ENCODE measurements at regions not wholly inside any gene's neighbourhood (a gene's known extent, or its start where the extent isn't known, plus 50 kb on each side); places are given as distances from the start of the nearest gene placed in this dataset.

DNA sequence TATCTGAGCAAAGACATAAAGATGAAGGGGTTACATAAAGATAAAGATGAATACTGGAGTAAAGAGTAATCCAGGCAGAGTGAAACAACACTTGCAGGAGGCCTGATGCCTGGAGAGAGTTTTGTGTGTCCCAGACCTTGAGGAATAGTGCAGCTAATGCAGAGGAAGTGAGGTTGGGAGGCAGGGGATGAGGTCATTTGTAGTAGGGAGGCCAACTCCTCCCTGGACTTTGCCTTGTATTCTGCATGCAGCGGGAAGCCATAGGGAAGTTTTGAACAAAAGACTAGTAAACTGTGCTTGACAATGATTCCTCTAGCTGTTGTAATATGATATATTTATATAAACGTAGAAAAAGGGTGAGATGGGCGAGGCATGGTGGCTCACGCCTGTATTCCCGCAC is 356.6 kb downstream of the KCNJ2 start:
- no peaks in the 10 kb centered on the region for H3F3A ChIP-seq (ENCODE audit: low read length, unreplicated experiment)
- no peaks in the 10 kb centered on the region for H3K9me2 ChIP-seq (replicated peaks; ENCODE audit: low read length)
- TF ChIP-seq, protein P1, sequence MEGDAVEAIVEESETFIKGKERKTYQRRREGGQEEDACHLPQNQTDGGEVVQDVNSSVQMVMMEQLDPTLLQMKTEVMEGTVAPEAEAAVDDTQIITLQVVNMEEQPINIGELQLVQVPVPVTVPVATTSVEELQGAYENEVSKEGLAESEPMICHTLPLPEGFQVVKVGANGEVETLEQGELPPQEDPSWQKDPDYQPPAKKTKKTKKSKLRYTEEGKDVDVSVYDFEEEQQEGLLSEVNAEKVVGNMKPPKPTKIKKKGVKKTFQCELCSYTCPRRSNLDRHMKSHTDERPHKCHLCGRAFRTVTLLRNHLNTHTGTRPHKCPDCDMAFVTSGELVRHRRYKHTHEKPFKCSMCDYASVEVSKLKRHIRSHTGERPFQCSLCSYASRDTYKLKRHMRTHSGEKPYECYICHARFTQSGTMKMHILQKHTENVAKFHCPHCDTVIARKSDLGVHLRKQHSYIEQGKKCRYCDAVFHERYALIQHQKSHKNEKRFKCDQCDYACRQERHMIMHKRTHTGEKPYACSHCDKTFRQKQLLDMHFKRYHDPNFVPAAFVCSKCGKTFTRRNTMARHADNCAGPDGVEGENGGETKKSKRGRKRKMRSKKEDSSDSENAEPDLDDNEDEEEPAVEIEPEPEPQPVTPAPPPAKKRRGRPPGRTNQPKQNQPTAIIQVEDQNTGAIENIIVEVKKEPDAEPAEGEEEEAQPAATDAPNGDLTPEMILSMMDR (conservative IDR thresholded peaks at IDR 0.05; ENCODE audit: low read depth, low read length): no peak
- no peak for TF ChIP-seq EZH2 (IDR thresholded peaks at IDR 0.05; ENCODE audit: low read length, unreplicated experiment)
- no peak for TF ChIP-seq EZH2phosphoT487 (IDR thresholded peaks at IDR 0.05; ENCODE audit: borderline replicate concordance, low read length)
- ChIA-PET CTCF (no interaction called here), POLR2A (ENCODE audit: unreplicated experiment) (no interaction called here)
- peaks cover 6% of the 10 kb centered on the region for H3K4me1 ChIP-seq (ENCODE audit: insufficient read depth, low read length)
- H3K4me3 ChIP-seq (ENCODE audit: low read length): no peak overlapping the region
- intact Hi-C loops (cut with micrococcal nuclease): no loop called here
- no peaks in the 10 kb centered on the region for H3K9me3 ChIP-seq (ENCODE audit: low read length)
- no peak overlapping the region for H3K9ac ChIP-seq (ENCODE audit: low read length)
- BruUV-seq (replicated peaks): no TSS peak
- no peak overlapping the region for H3K4me2 ChIP-seq (ENCODE audit: low read length)
- DNase-seq (no peak), ATAC-seq (no peak)
- peaks cover 20% of the 10 kb centered on the region; the same call in 1 of the 2 replicates for H3K27me3 ChIP-seq (ENCODE audit: low read length)
- H4K20me1 ChIP-seq (ENCODE audit: low read length): no peaks in the 10 kb centered on the region
- no peaks in the 10 kb centered on the region for H3K79me2 ChIP-seq (ENCODE audit: low read length)
- no peak overlapping the region for H2AFZ ChIP-seq (ENCODE audit: low read length)
- no peaks in the 10 kb centered on the region for H3K36me3 ChIP-seq (ENCODE audit: low read depth, low read length)
- no peak overlapping the region for H3K27ac ChIP-seq (ENCODE audit: low read length)

DNA sequence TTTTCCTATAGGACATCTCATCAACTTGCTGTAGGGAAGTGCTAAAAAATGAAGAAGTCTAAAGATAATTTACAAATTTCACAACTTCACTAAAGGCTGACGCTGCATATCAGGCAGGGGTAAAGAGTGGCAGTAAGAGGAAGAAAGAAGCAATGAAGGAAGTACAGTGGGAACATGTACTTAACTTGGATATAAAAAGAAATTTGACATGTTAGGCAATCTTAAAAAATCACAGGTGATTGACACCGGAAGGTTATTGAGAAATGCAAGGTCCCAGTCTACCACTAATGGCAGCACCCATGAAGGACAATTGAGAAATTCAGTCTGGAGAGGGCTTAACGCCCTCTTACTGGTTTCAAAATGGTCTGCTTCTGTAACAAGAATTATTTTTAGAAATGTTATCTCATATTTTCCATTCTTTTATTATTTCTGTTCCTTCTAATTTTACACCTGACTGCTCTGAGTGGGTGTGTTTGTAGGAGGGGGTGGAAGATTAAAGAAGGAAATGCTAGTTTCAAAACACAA is 358.1 kb downstream of the KCNJ2 start:
- Histone ChIP-seq H3K36me3 (ENCODE audit: low read depth, low read length) (no peaks in the 10 kb centered on the region), H2AFZ (ENCODE audit: low read length) (no peak overlapping the region), H3K79me2 (ENCODE audit: low read length) (no peaks in the 10 kb centered on the region), H3K4me2 (ENCODE audit: low read length) (no peak overlapping the region), H3K4me3 (ENCODE audit: low read length) (no peak overlapping the region), H3F3A (ENCODE audit: low read length, unreplicated experiment) (no peaks in the 10 kb centered on the region), H3K4me1 (ENCODE audit: insufficient read depth, low read length) (peaks cover 6% of the 10 kb centered on the region), H3K27me3 (ENCODE audit: low read length) (peaks cover 20% of the 10 kb centered on the region; the same call in 1 of the 2 replicates), H3K9ac (ENCODE audit: low read length) (no peak overlapping the region), H3K9me2 (replicated peaks; ENCODE audit: low read length) (no peaks in the 10 kb centered on the region), H3K9me3 (ENCODE audit: low read length) (no peaks in the 10 kb centered on the region), H3K27ac (ENCODE audit: low read length) (no peak overlapping the region), H4K20me1 (ENCODE audit: low read length) (no peaks in the 10 kb centered on the region)
- no TSS peak for BruUV-seq (replicated peaks)
- TF ChIP-seq, protein P1 (conservative IDR thresholded peaks at IDR 0.05; ENCODE audit: low read depth, low read length): no peak
- no peak for TF ChIP-seq EZH2 (IDR thresholded peaks at IDR 0.05; ENCODE audit: low read length, unreplicated experiment)
- no peak for TF ChIP-seq EZH2phosphoT487 (IDR thresholded peaks at IDR 0.05; ENCODE audit: borderline replicate concordance, low read length)
- DNase-seq: no peak
- ATAC-seq: no peak
- intact Hi-C loops (cut with micrococcal nuclease): no loop called here
- CTCF ChIA-PET: interaction anchor here (0.6 kb wide), 1 partner anchor 25 kb away, joined by 5 read pairs; no protein-coding TSS in a partner anchor
- POLR2A ChIA-PET (ENCODE audit: unreplicated experiment): interaction anchor here (0.6 kb wide), 1 partner anchor 357 kb away, joined by 6 read pairs; no protein-coding TSS in a partner anchor

DNA sequence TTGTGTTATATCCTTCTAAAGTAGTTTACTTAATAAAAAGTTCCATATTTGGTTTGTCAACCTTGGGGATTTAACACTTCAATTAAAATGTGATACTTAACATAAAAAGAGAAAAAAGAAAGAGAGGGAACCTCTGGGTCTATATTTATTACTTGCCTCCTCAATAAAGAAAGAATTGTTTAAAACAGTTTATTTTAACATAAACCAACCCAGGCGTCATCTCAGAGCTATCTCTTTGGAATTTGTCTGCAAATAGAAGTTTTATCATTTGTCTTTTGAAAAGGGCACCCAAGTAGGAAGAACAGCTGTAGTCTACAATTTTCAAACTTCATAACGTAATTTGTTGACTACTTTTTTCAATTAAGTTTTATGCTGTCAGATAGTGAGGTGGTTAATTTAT is 364.1 kb downstream of the KCNJ2 start:
- Histone ChIP-seq H4K20me1 (ENCODE audit: low read length) (no peaks in the 10 kb centered on the region), H3K9me3 (ENCODE audit: low read length) (no peaks in the 10 kb centered on the region), H3K27me3 (ENCODE audit: low read length) (peaks cover 8% of the 10 kb centered on the region; the same call in 1 of the 2 replicates), H3K36me3 (ENCODE audit: low read depth, low read length) (no peaks in the 10 kb centered on the region), H3K9ac (ENCODE audit: low read length) (no peak overlapping the region), H2AFZ (ENCODE audit: low read length) (no peak overlapping the region), H3K9me2 (replicated peaks; ENCODE audit: low read length) (no peaks in the 10 kb centered on the region), H3K4me2 (ENCODE audit: low read length) (no peak overlapping the region), H3F3A (ENCODE audit: low read length, unreplicated experiment) (no peaks in the 10 kb centered on the region), H3K4me1 (ENCODE audit: insufficient read depth, low read length) (no peaks in the 10 kb centered on the region), H3K4me3 (ENCODE audit: low read length) (no peak overlapping the region), H3K79me2 (ENCODE audit: low read length) (no peaks in the 10 kb centered on the region), H3K27ac (ENCODE audit: low read length) (no peak overlapping the region)
- TF ChIP-seq, protein P1 (conservative IDR thresholded peaks at IDR 0.05; ENCODE audit: low read depth, low read length): no peak
- TF ChIP-seq EZH2 (IDR thresholded peaks at IDR 0.05; ENCODE audit: low read length, unreplicated experiment) (no peak), EZH2phosphoT487 (IDR thresholded peaks at IDR 0.05; ENCODE audit: borderline replicate concordance, low read length) (no peak)
- ATAC-seq (no peak), DNase-seq (no peak)
- POLR2A ChIA-PET (ENCODE audit: unreplicated experiment): interaction anchor here (0.6 kb wide), 1 partner anchor 1888 kb away, joined by 3 read pairs; no protein-coding TSS in a partner anchor
- intact Hi-C loops (cut with micrococcal nuclease): no loop called here
- CTCF ChIA-PET: no interaction called here
- no TSS peak for BruUV-seq (replicated peaks)
